Ureter (tissue), 1 donor: ENCODE measurements at regions not wholly inside any gene's neighbourhood (a gene's known extent, or its start where the extent isn't known, plus 50 kb on each side); places are given as distances from the start of the nearest gene placed in this dataset.

Source experiments
- DNase-seq: peaks from one replicate; pipeline ENCODE4 v3.0.0-alpha.2; 2020; ENCODE audit warnings: low spot score
- donor health status: DM: yes; HTN: yes; CAD: no.

- no peak for DNase-seq
Observed at GRCh38 chr14:104249706-104250105, 111.3 kb downstream of the KIF26A start.

GRCh38 chr14:104250175-104250574 lies 111.8 kb downstream of the KIF26A start:
- no peak for DNase-seq

DNA sequence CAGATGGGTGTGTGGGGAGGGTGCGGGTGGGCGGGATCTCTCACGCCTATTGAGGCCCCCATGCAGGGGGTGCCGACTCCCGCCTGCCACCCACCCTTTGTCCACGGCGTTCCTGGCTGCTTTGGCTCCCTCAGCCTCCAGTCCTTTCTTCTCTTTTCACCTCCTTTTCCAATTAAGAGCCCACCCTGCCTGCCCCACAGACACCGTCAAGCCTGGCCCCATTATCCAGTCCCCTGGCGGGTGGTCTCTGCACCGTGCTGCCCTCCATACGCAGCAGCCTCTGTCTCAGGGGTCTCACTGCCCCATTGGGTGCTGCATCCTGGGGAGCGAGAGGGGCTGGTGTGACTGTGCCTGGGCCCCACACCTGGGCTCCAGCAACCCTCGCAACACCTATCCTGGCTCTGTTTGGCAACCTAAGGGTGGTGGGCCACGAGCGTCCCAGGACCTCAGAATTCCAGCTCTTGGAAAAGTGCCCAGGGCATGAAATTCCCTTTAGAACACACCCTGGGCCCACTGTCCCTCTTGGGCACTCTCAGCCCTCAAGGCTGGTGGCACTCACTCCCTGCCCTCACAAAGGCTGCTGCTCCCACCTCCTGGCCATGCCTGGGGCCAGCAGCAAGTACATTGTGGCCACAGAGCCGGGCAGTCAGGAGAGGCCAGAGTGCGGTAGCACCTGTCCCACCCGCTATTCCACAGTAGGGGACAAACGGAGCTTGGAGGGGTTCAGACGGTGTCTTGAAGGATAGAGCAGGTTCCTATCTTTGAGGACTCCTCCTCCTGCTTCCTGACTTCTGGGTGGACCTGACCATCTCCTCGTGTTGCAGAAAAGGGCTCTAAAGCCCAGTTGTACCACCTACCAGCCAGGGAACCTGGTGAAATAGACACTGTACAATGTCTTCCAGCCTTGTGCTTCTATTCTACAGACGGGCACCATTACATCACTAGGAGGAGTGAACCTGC lies 114.1 kb downstream of the KIF26A start:
- DNase-seq = no peak

GRCh38 chr14:104253223-104253822 lies 114.9 kb downstream of the KIF26A start:
- DNase-seq = no peak

DNA sequence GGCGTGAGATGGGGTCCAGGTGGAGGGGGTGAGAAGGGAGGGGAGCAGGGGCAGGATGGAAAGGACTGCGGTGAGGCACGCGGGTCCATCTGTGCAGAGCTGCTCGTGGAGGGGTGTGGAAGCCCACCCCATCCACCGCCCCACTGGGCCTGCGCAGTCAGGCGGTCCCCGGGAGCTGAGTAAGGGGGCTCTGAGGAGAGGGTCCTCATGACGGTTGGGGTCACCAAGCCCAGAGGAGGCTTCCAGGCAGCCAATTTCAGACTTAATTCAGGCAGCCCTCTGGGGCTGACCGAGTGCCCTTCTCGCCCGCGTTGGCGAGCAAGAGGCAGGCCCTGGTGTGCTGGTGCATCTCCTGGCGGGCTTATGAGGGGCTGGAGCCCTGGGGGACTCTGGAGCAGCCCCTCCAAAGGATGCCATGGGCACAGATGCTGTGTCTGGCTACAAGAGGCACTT lies 115.5 kb downstream of the KIF26A start:
- DNase-seq = no peak

DNA sequence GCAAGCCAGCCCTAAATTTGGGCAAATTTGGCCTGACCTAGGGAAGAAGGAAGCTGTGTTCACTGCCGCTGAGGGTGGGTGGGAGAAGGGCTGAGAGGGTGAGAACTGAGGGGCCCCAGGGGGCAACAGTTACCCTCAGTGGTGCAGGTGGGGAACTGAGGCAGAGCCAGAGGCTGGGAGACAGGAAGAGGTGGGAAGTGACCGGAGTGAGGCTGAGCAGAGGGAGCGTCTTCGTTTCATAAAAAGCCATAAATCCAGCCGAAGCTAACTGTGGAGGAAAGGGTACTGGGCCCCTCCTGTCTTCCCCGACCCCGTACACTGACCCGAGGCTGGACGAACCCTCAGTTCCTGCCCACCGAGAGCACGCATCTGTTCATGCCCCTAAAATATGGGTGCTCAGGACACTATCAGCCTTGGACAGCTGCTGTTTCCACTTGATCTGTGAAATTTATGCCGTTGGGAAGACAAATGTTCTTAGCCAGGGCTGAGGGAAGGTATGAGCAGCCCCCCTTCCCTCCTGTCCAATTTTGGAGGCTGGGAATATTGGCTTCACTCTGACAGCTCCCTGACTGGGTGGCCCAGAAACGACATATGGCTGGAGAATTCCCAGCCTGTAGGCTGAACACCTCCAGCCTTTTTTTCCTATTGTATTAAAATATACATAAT lies 116.5 kb downstream of the KIF26A start:
- no peak for DNase-seq

DNA sequence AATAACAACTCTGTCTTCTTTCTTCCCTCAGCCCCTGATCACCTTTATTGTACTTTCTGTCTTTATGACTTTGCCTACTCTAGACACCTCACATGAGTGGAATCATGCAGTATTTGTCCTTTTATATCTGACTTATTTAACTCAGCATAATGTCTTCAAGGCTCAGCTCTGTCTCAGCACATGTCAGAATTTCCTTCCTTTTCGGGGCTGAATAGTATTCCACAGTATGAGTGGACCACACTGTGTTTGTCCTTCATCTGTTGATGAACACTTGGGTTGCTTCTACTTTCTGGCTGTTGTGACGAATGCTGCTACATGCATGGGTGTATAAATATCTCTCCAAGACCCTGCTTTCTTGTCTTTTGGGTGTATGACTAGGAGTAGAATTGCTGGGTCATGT lies 117.6 kb downstream of the KIF26A start:
- no peak for DNase-seq

DNA sequence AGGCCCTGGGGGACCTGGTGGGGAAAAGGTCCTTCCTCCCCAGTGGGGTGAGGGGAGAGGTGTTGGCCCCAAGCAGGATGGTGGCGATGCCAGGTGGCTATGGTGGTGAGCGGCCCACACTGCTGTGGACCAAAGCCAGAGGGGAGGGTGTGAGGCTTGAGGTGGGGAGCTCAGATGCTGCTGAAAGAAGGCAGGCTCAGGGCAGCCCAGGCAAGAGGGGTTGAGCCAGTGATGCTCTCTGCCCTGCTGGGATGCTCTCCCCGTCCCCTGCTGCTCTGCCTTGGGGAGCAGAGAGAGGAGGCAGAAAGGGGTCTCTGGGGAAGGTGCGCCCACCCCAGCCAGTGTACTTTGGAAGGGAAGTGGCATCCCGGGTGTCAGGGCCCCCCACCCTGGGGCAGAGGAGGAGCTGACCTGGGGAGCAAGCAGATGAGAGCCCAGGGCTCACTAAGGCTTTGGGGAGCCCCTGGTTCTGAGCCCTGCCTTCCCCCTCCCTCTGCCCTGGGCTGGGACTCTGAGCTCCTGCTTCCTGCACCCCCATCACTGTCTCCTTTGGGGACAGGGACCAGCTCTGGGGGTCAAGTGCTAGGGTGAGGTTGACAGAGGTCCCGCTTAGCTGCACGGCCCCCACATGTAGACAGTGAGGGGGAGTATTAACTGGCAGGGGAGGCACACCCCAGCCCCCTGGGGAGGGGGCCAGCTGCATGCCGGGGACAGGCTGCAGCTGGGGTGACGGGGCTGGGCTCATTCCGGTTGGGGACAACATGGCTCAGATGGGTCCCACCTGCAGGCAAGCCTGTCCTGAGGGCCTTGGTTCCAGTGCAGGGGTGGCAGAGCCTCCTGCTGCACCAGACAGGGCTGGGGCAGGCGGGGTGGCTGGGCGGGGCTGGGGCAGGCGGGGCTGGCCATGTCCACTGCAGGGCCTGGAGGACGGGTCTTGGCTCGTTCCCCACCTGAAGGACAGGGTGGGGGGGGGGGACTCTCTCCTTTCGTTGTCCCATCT lies 124.4 kb downstream of the KIF26A start:
- DNase-seq = peak; percentile 31

- DNase-seq = peak; percentile 25
Observed at GRCh38 chr14:104263675-104264358, 125.4 kb downstream of the KIF26A start.

DNA sequence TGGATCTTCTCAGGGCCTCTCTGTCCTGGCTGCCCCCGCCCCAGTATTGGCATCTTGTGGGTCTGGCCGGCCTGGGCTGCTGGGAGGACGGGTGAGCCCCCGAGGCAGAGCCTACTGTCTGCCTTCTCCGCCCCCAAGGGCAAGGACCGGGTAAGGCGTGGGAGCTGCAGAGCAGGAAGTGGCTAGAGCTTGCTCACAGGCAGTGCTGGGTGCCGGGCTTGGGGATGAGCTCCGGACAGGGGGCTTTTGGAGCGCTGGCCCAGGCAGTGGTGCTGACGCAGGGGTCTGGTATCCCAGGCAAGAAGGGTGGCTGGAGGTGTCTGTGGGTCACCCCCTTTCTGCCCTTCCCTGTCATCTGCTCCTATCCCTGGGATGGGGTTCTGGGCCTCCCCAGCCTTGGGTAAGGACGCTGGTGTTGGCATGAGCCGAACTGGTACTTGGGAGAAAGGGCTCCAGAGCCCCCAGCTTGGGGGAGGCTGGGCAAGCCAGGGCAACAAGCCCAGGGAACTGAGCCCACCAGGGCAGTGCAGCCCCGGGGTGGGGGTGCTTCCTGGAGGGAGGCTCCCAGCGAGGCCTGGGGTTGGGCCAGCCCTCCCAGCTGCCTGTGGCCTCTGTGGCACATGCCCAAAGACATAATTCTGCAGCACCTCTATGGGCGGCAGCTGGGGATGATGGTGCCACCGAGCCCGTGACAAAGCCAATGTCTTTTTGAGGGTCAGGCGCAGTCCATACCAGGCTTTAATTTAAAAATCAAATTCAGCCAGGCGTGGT lies 126.3 kb downstream of the KIF26A start:
- peak; percentile 32 for DNase-seq

DNA sequence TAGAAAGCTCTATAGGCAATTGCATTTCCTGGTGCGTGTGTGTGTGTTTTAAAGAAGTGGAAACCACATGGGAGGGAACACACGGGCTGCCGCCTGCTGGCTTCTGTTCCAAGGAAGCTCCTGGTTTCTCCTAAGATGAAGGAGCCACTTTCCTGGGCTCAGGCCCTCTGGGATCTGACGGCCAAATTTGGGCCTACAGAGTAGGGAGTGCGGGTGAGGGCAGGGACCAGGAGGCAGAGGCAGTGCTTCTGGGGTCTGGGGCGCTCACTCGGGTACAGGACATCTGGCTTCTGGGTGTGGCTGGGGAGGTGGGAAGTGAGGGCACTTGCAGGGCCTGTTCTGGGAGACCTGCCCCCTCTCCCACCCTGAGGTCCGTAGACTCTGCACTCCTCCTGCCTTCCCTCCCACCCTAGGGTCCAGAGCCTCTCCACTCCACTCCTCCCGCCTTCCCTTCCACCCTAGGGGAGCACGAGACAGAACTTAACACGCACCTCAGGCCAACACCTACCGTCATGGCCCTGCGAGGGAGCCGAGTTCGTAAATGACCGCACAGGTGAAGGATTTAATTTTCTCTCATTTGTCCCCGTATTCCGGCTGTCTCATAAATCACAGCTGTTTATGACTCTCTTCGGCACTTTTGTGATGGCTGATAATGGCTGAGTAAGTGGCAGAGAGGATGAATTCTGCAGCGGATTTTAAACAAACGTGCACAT lies 127.7 kb downstream of the KIF26A start:
- no peak for DNase-seq

DNA sequence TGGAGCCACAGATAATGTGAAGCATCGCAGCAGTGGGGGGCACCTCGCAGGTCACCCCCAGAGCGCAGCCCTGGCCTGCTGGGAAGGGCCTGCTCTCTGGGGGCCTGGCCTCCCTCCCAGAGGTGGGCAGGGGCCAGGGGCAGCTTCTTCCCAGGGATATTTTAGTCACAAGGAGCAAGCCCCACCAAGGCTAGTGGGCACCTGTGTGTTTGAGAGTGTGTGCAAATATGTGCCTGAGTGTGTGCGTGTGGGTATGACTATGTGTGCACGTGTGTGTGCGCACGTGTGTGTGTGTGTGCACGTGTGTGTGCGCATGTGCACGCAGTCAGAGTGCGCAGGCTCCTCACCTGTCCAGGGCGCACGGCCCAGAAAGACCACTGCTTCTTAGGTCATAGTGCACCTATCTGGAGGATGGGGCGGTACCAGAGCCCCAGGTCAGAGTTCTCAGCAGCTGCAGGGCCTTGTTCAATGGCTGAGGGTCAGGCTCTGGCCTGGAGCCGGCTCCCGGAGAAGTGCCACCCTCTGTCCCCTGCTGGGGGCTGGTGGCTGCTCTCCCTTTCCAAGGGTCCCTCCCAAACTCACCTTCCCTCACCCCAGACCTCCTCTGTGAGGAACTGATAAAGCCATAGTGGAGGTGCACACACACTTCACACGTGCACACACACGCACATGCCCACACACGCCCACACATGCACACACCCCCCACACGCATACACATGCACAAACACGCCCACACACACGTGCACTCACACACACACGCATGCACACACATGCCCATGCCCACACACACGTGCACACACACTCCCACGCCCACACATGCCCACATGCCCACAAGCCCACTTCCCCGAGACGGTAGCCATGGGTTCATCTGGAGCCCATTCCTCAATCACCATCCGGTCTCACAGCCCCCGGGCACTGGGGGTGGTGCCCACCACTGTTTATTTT lies 128.5 kb downstream of the KIF26A start:
- peak; percentile 27 for DNase-seq

- peak; percentile 33 for DNase-seq
Observed at GRCh38 chr14:104267895-104268294, 129.5 kb downstream of the KIF26A start.

DNA sequence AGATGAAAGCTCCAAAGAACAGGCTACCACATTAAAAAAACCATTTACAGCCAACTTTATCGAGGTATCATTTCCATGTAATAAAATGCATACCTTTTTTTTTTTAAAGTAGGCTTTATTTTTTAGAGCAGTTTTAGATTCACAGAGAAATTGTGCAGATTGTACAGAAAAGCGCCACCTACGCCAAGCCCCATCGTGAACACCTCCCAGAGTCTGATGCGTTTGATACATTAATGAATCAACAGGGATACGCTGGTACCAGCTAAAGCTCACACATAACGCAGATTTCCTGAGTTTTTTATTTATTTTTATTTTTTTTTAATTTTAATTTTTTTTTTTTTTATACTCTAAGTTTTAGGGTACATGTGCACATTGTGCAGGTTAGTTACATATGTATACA lies 129.9 kb downstream of the KIF26A start:
- no peak for DNase-seq

- DNase-seq = no peak
Observed at GRCh38 chr14:104268725-104269436, 130.5 kb downstream of the KIF26A start.

GRCh38 chr14:104269511-104270241 lies 131.3 kb downstream of the KIF26A start:
- DNase-seq = peak; percentile 31

- no peak for DNase-seq
Observed at GRCh38 chr14:104271391-104271790, 133.0 kb downstream of the KIF26A start.
